COLO829 (cell line): ENCODE measurements at regions not wholly inside any gene's neighbourhood (a gene's known extent, or its start where the extent isn't known, plus 50 kb on each side); places are given as distances from the start of the nearest gene placed in this dataset.

Source experiments
- DNase-seq: peaks from one replicate; pipeline ENCODE4 v3.0.0; 2012; ENCODE audit warnings: low spot score

GRCh38 chr3:22942981-22943380, 260.1 kb upstream of the UBE2E2 start:
- DNase-seq, result no peak

GRCh38 chr3:22947851-22948250, 255.3 kb upstream of the UBE2E2 start:
- no peak for DNase-seq

GRCh38 chr3:22951910-22952309, 251.2 kb upstream of the UBE2E2 start:
- no peak for DNase-seq

GRCh38 chr3:22952860-22953259, 250.3 kb upstream of the UBE2E2 start:
- DNase-seq, result no peak

GRCh38 chr3:22959593-22959992, 243.5 kb upstream of the UBE2E2 start:
- no peak for DNase-seq

GRCh38 chr3:22960105-22960984, 242.8 kb upstream of the UBE2E2 start:
- DNase-seq, result peak; percentile 8

- no peak for DNase-seq
These were observed 240.9 kb upstream of the UBE2E2 start for GRCh38 chr3:22962244-22962643.

GRCh38 chr3:22966349-22966748, 236.8 kb upstream of the UBE2E2 start:
- no peak for DNase-seq

- no peak for DNase-seq
These were observed 233.9 kb upstream of the UBE2E2 start for GRCh38 chr3:22969276-22969675.

- DNase-seq, result no peak
These were observed 231.6 kb upstream of the UBE2E2 start for GRCh38 chr3:22971497-22971896.

- no peak for DNase-seq
These were observed 226.1 kb upstream of the UBE2E2 start for GRCh38 chr3:22977042-22977441.

GRCh38 chr3:22977650-22978289, 225.4 kb upstream of the UBE2E2 start:
- DNase-seq, result no peak

- no peak for DNase-seq
These were observed 223.5 kb upstream of the UBE2E2 start for GRCh38 chr3:22979581-22979980.

GRCh38 chr3:22980346-22980745, 222.8 kb upstream of the UBE2E2 start:
- no peak for DNase-seq

- DNase-seq, result no peak
These were observed 222.0 kb upstream of the UBE2E2 start for GRCh38 chr3:22981166-22981565.

GRCh38 chr3:22981861-22982260, 221.3 kb upstream of the UBE2E2 start:
- DNase-seq, result no peak

- DNase-seq, result no peak
These were observed 220.0 kb upstream of the UBE2E2 start for GRCh38 chr3:22982981-22983587.

- DNase-seq, result no peak
These were observed 216.2 kb upstream of the UBE2E2 start for GRCh38 chr3:22986958-22987357.

GRCh38 chr3:22988566-22988965, 214.6 kb upstream of the UBE2E2 start:
- no peak for DNase-seq

GRCh38 chr3:22989716-22990115, 213.4 kb upstream of the UBE2E2 start:
- no peak for DNase-seq

- no peak for DNase-seq
These were observed 212.6 kb upstream of the UBE2E2 start for GRCh38 chr3:22990291-22991200.

GRCh38 chr3:22994781-22995180, 208.3 kb upstream of the UBE2E2 start:
- DNase-seq, result no peak
